SK-N-SH (cell line): ENCODE measurements at regions not wholly inside any gene's neighbourhood (a gene's known extent, or its start where the extent isn't known, plus 50 kb on each side); places are given as distances from the start of the nearest gene placed in this dataset.

Source experiments
- CTCF ChIA-PET: fragments of 300-600, 350-600 bp; formaldehyde crosslinking; extraction: SDS; loops from one replicate; lab custom pipeline; 2021; lab: Yijun Ruan, JAX
- POLR2A ChIA-PET: fragments of 350-600 bp; sonication (Branson Sonifier 250); formaldehyde crosslinking; extraction: SDS; loops from one replicate; lab custom pipeline; 2020; ENCODE audit warnings: antibody characterized with exemption, inconsistent platforms; lab: Yijun Ruan, JAX
- DNase-seq: peaks from one replicate; pipeline ENCODE4 v3.0.0; 2012
- H2AFZ ChIP-seq: fragments of 200-600 bp; sonication (generic); 2 replicates; pipeline ENCODE4 v1.8.1; 2016; ENCODE audit warnings: antibody characterized with exemption, mild to moderate bottlenecking, low read depth
- H3F3A ChIP-seq: fragments of 200-600 bp; sonication (generic); replicated peaks from 2 replicates; pipeline ENCODE3; 2016; ENCODE audit warnings: antibody characterized with exemption, mild to moderate bottlenecking; ENCODE audit not compliant: insufficient read depth
- H3K27ac ChIP-seq, 2 experiments: fragments of 200-500 bp in 1 of 2; fragments of 200-600 bp in 1 of 2; sonication (Bioruptor generic) in 1 of 2; sonication (generic), shearing (Covaris generic) in 1 of 2; 2 replicates each; pipeline versions ENCODE4 v1.5.1 to v1.6.1; 2014 to 2016; ENCODE audit warnings: low read depth in 2 of 2, inconsistent platforms in 1 of 2, low read length in 1 of 2, mild to moderate bottlenecking in 1 of 2, mixed read lengths in 1 of 2
- H3K27me3 ChIP-seq: fragments of 200-600 bp; sonication (generic), shearing (Covaris generic); 2 replicates; pipeline ENCODE4 v1.6.1; 2016; ENCODE audit warnings: mixed run types; ENCODE audit not compliant: insufficient read depth
- H3K36me3 ChIP-seq, 2 experiments: fragments of 200-500 bp in 1 of 2; fragments of 200-600 bp in 1 of 2; sonication (Bioruptor generic) in 1 of 2; sonication (generic) in 1 of 2; replicated peaks in 1 of 2; 2 replicates each; pipeline versions ENCODE3 to v1.5.1; 2014 to 2016; ENCODE audit warnings: low read length in 1 of 2, mild to moderate bottlenecking in 1 of 2; ENCODE audit not compliant: insufficient read depth in 2 of 2, control insufficient read depth in 1 of 2
- H3K4me1 ChIP-seq, 2 experiments: fragments of 200-500 bp in 1 of 2; fragments of 200-600 bp in 1 of 2; sonication (Bioruptor generic) in 1 of 2; sonication (generic), shearing (Covaris generic) in 1 of 2; 2 replicates each; pipeline versions ENCODE4 v1.5.1 to v1.6.1; 2014 to 2016; ENCODE audit warnings: low read depth in 1 of 2, low read length in 1 of 2, mixed run types in 1 of 2; ENCODE audit not compliant: insufficient read depth in 2 of 2, control insufficient read depth in 1 of 2
- H3K4me2 ChIP-seq: fragments of 200-600 bp; sonication (generic), shearing (Covaris generic); 2 replicates; pipeline ENCODE4 v1.6.1; 2017; ENCODE audit warnings: mixed run types
- H3K4me3 ChIP-seq, 2 experiments: fragments of 200-500 bp in 1 of 2; fragments of 200-600 bp in 1 of 2; sonication (Bioruptor generic) in 1 of 2; sonication (generic), shearing (Covaris generic) in 1 of 2; 2 replicates each; pipeline versions ENCODE4 v1.5.1 to v1.8.1; 2014 to 2016; ENCODE audit warnings: low read depth in 2 of 2, inconsistent platforms in 1 of 2, low read length in 1 of 2, mild to moderate bottlenecking in 1 of 2, mixed read lengths in 1 of 2, moderate library complexity in 1 of 2
- H3K79me2 ChIP-seq: fragments of 200-600 bp; sonication (generic); 2 replicates; pipeline ENCODE4 v1.8.1; 2017; ENCODE audit warnings: mild to moderate bottlenecking; ENCODE audit not compliant: insufficient read depth
- H3K9ac ChIP-seq: fragments of 200-600 bp; sonication (generic); 2 replicates; pipeline ENCODE4 v1.6.1; 2017; ENCODE audit warnings: mixed run types
- H3K9me2 ChIP-seq: fragments of 200-600 bp; sonication (generic); 2 replicates; pipeline ENCODE4 v1.6.1; 2017; ENCODE audit warnings: mixed run types
- H3K9me3 ChIP-seq: fragments of 200-600 bp; sonication (generic); 2 replicates; pipeline ENCODE4 v1.6.1; 2017; ENCODE audit warnings: mixed run types, mild to moderate bottlenecking, moderate library complexity
- H4K20me1 ChIP-seq: fragments of 200-600 bp; sonication (generic); 2 replicates; pipeline ENCODE4 v1.6.1; 2017; ENCODE audit warnings: mild to moderate bottlenecking, mixed run types; ENCODE audit not compliant: insufficient read depth
- ELF1 ChIP-seq: IDR thresholded peaks from 2 replicates; pipeline ENCODE4 v1.4.0; 2012
- FOSL2 ChIP-seq: IDR thresholded peaks from 2 replicates; pipeline ENCODE4 v1.4.0; 2012; ENCODE audit warnings: low read depth, mild to moderate bottlenecking, moderate library complexity, borderline replicate concordance
- FOXJ3 ChIP-seq: sonication (generic); formaldehyde crosslinking; IDR thresholded peaks from 2 replicates; pipeline ENCODE4 v1.5.1; 2020; ENCODE audit warnings: mild to moderate bottlenecking, missing genetic modification reagents
- JUND ChIP-seq: IDR thresholded peaks from 2 replicates; pipeline ENCODE4 v1.4.0; 2012
- MXI1 ChIP-seq: IDR thresholded peaks from 2 replicates; pipeline ENCODE4 v1.6.1; 2012; ENCODE audit warnings: mild to moderate bottlenecking, low read depth, low read length, improper control_type of control experiment
- POLR2AphosphoS5 ChIP-seq: IDR thresholded peaks from 2 replicates; pipeline ENCODE4 v1.6.1; 2012; ENCODE audit warnings: low read depth, low read length
- RFX5 ChIP-seq: IDR thresholded peaks from 2 replicates; pipeline ENCODE4 v1.6.1; 2012; ENCODE audit warnings: mild to moderate bottlenecking, improper control_type of control experiment, low read length
- RXRA ChIP-seq: IDR thresholded peaks from 2 replicates; pipeline ENCODE4 v1.4.0; 2012; ENCODE audit warnings: low read depth, mild to moderate bottlenecking, borderline replicate concordance
- SIN3A ChIP-seq: IDR thresholded peaks from 2 replicates; pipeline ENCODE4 v1.6.1; 2012; ENCODE audit warnings: low read depth, mild to moderate bottlenecking, low read length, moderate library complexity, borderline replicate concordance
- SMC3 ChIP-seq: IDR thresholded peaks from 2 replicates; pipeline ENCODE4 v1.6.1; 2012; ENCODE audit warnings: low read depth, low read length, improper control_type of control experiment
- TAF1 ChIP-seq: IDR thresholded peaks from 2 replicates; pipeline ENCODE4 v1.6.1; 2012; ENCODE audit warnings: low read depth, mild to moderate bottlenecking, low read length, moderate library complexity, borderline replicate concordance
- TCF12 ChIP-seq: IDR thresholded peaks from 2 replicates; pipeline ENCODE4 v1.4.0; 2012
- WGBS: methylation state at CpG from one replicate; pipeline ENCODE4 v1.1.6; 2017; ENCODE audit warnings: low lambda C conversion rate; 5-methylcytosine and 5-hydroxymethylcytosine counted together
- TF ChIP-seq, protein P1 (sequence below): IDR thresholded peaks from 2 replicates; pipeline ENCODE4 v1.4.0; 2012; ENCODE audit warnings: low read depth
- TF ChIP-seq, protein P2 (sequence below): IDR thresholded peaks from 2 replicates; pipeline ENCODE4; 2012
- TF ChIP-seq, protein P3 (sequence below): fragments of 200-600 bp; sonication (generic); IDR thresholded peaks from 2 replicates; pipeline ENCODE4 v1.6.1; 2017; ENCODE audit warnings: antibody characterized with exemption, mild to moderate bottlenecking, moderate library complexity
- TF ChIP-seq, protein P4 (sequence below): IDR thresholded peaks from 2 replicates; pipeline ENCODE4 v1.6.1; 2012; ENCODE audit warnings: mild to moderate bottlenecking, low read depth, low read length, moderate library complexity
- TF ChIP-seq, protein P5 (sequence below): IDR thresholded peaks from 2 replicates; pipeline ENCODE4 v1.4.0; 2012; ENCODE audit warnings: low read depth, borderline replicate concordance

DNA sequence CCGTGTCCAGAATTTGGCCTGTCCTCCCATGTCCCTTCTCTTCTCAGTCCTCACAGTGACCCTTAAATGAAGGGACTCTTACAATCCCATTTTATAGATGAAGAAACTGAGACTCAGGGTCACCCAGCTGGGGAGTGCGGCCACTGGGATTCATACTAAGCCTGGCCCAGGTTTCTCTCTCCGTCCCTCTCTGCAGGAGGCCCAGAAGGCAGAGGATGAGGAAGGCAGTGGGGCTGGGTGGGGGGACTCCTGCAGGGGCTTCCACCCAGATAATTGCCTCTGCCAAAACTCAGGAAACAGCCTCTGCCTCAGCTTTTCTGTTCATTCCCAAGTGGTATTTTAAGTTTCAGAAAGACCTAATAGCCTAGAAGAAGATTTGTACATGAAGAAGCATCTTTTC is 299.8 kb downstream of the MATN1 start:
- Histone ChIP-seq H3K27me3 (no peaks in the 10 kb centered on the region), H3F3A (no peaks in the 10 kb centered on the region), H3K9ac (no peak overlapping the region), H3K4me2 (no peak overlapping the region), H3K27ac (no peak overlapping the region)
- CTCF ChIA-PET: interaction anchor here (1.0 to 1.6 kb wide), 2 partner anchors 11 to 43 kb away, joined by 3 to 4 read pairs; no protein-coding TSS in a partner anchor
- DNase-seq: no peak
- TF ChIP-seq TAF1 (no peak), FOSL2 (no peak), FOXJ3 (CRISPR knock-in tag) (no peak), RXRA (no peak), SIN3A (no peak), RFX5 (no peak), TCF12 (no peak), SMC3 (no peak), JUND (no peak)
- TF ChIP-seq, protein P1, sequence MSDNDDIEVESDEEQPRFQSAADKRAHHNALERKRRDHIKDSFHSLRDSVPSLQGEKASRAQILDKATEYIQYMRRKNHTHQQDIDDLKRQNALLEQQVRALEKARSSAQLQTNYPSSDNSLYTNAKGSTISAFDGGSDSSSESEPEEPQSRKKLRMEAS: no peak
- TF ChIP-seq, protein P2, sequence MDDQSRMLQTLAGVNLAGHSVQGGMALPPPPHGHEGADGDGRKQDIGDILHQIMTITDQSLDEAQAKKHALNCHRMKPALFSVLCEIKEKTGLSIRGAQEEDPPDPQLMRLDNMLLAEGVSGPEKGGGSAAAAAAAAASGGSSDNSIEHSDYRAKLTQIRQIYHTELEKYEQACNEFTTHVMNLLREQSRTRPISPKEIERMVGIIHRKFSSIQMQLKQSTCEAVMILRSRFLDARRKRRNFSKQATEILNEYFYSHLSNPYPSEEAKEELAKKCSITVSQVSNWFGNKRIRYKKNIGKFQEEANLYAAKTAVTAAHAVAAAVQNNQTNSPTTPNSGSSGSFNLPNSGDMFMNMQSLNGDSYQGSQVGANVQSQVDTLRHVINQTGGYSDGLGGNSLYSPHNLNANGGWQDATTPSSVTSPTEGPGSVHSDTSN: no peak
- TF ChIP-seq, protein P3, sequence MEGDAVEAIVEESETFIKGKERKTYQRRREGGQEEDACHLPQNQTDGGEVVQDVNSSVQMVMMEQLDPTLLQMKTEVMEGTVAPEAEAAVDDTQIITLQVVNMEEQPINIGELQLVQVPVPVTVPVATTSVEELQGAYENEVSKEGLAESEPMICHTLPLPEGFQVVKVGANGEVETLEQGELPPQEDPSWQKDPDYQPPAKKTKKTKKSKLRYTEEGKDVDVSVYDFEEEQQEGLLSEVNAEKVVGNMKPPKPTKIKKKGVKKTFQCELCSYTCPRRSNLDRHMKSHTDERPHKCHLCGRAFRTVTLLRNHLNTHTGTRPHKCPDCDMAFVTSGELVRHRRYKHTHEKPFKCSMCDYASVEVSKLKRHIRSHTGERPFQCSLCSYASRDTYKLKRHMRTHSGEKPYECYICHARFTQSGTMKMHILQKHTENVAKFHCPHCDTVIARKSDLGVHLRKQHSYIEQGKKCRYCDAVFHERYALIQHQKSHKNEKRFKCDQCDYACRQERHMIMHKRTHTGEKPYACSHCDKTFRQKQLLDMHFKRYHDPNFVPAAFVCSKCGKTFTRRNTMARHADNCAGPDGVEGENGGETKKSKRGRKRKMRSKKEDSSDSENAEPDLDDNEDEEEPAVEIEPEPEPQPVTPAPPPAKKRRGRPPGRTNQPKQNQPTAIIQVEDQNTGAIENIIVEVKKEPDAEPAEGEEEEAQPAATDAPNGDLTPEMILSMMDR: no peak
- TF ChIP-seq, all 33 proteins: peak for 0
- POLR2A ChIA-PET: no interaction called here
- H3K4me3 ChIP-seq: no peak overlapping the region
- no peak overlapping the region for H2AFZ ChIP-seq
- no peaks in the 10 kb centered on the region for H3K9me3 ChIP-seq
- no peaks in the 10 kb centered on the region for H3K9me2 ChIP-seq
- 35% methylated on average over 3 of the region's 3 CpGs for WGBS
- H4K20me1 ChIP-seq: no peaks in the 10 kb centered on the region
- H3K79me2 ChIP-seq: no peaks in the 10 kb centered on the region
- H3K4me1 ChIP-seq: no peaks in the 10 kb centered on the region; a peak in 1 of 4 replicates
- no peaks in the 10 kb centered on the region for H3K36me3 ChIP-seq

DNA sequence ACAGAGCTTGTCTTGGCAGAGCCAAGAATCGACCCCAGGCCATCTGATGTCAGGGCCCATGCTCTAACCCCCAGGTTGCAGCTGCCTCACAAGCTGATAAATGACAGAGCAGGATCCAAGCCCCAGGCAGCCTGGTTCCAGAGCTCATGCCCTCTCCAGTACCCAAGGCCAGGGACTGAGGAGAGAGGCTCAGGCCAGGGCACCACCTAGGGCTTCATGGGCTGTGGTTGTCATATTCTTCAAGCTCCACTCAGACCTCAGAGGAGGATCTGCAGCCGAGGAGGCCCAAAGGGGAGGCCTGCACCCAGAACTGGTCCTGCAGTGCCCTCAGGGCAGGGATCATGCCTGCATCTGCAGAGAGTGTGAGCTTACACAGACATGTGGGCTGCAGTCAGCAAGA is 301.1 kb downstream of the MATN1 start:
- Histone ChIP-seq H3K27me3 (no peaks in the 10 kb centered on the region), H3F3A (no peaks in the 10 kb centered on the region), H3K4me2 (no peak overlapping the region), H3K4me1 (no peaks in the 10 kb centered on the region; a peak in 1 of 4 replicates), H3K79me2 (no peaks in the 10 kb centered on the region), H3K9ac (no peak overlapping the region), H3K9me2 (no peaks in the 10 kb centered on the region), H3K36me3 (no peaks in the 10 kb centered on the region), H2AFZ (no peak overlapping the region), H3K4me3 (no peak overlapping the region), H3K27ac (no peak overlapping the region), H4K20me1 (no peaks in the 10 kb centered on the region), H3K9me3 (no peaks in the 10 kb centered on the region)
- DNase-seq: no peak
- 0% methylated on average over 1 of the region's 2 CpGs for WGBS
- ChIA-PET CTCF (interaction anchor here (0.7 to 3.3 kb wide), 4 partner anchors 10 to 143 kb away, joined by 3 to 12 read pairs (median 3); no protein-coding TSS in a partner anchor), POLR2A (interaction anchor here (0.6 kb wide), 1 partner anchor 42 kb away, joined by 3 read pairs; no protein-coding TSS in a partner anchor)
- no peak for TF ChIP-seq MXI1
- TF ChIP-seq, protein P2: no peak
- TF ChIP-seq POLR2AphosphoS5: no peak
- no peak for TF ChIP-seq ELF1
- TF ChIP-seq, protein P1: no peak
- no peak for TF ChIP-seq TAF1
- TF ChIP-seq, protein P4, sequence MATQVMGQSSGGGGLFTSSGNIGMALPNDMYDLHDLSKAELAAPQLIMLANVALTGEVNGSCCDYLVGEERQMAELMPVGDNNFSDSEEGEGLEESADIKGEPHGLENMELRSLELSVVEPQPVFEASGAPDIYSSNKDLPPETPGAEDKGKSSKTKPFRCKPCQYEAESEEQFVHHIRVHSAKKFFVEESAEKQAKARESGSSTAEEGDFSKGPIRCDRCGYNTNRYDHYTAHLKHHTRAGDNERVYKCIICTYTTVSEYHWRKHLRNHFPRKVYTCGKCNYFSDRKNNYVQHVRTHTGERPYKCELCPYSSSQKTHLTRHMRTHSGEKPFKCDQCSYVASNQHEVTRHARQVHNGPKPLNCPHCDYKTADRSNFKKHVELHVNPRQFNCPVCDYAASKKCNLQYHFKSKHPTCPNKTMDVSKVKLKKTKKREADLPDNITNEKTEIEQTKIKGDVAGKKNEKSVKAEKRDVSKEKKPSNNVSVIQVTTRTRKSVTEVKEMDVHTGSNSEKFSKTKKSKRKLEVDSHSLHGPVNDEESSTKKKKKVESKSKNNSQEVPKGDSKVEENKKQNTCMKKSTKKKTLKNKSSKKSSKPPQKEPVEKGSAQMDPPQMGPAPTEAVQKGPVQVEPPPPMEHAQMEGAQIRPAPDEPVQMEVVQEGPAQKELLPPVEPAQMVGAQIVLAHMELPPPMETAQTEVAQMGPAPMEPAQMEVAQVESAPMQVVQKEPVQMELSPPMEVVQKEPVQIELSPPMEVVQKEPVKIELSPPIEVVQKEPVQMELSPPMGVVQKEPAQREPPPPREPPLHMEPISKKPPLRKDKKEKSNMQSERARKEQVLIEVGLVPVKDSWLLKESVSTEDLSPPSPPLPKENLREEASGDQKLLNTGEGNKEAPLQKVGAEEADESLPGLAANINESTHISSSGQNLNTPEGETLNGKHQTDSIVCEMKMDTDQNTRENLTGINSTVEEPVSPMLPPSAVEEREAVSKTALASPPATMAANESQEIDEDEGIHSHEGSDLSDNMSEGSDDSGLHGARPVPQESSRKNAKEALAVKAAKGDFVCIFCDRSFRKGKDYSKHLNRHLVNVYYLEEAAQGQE: no peak
- TF ChIP-seq, protein P5, sequence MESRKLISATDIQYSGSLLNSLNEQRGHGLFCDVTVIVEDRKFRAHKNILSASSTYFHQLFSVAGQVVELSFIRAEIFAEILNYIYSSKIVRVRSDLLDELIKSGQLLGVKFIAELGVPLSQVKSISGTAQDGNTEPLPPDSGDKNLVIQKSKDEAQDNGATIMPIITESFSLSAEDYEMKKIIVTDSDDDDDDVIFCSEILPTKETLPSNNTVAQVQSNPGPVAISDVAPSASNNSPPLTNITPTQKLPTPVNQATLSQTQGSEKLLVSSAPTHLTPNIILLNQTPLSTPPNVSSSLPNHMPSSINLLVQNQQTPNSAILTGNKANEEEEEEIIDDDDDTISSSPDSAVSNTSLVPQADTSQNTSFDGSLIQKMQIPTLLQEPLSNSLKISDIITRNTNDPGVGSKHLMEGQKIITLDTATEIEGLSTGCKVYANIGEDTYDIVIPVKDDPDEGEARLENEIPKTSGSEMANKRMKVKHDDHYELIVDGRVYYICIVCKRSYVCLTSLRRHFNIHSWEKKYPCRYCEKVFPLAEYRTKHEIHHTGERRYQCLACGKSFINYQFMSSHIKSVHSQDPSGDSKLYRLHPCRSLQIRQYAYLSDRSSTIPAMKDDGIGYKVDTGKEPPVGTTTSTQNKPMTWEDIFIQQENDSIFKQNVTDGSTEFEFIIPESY: no peak
